Liver (tissue), 8 donors: ENCODE measurements at regions not wholly inside any gene's neighbourhood (a gene's known extent, or its start where the extent isn't known, plus 50 kb on each side); places are given as distances from the start of the nearest gene placed in this dataset.

Experiments
- DNase-seq: peaks from one replicate; pipeline ENCODE4 v3.0.0-alpha.2; 2017; ENCODE audit warnings: low spot score
- H3K27ac ChIP-seq, 2 donors: one replicate each; pipeline ENCODE4 v1.7.0; 2013; ENCODE audit warnings: inconsistent platforms in 2 of 2, low read length in 2 of 2, control low read depth in 1 of 2, low read depth in 1 of 2, mild to moderate bottlenecking in 1 of 2
- H3K27me3 ChIP-seq, 4 donors: one replicate each; pipeline versions ENCODE4 v1.6.1 to v1.7.0; 2013; ENCODE audit warnings: low read length in 3 of 4, inconsistent platforms in 1 of 4, mild to moderate bottlenecking in 1 of 4, moderate library complexity in 1 of 4; ENCODE audit not compliant: control insufficient read depth in 4 of 4, insufficient read depth in 4 of 4
- H3K36me3 ChIP-seq, 4 donors: one replicate each; pipeline versions ENCODE4 v1.6.1 to v1.7.0; 2013; ENCODE audit warnings: low read length in 3 of 4, mild to moderate bottlenecking in 3 of 4, low read depth in 1 of 4, moderate library complexity in 1 of 4; ENCODE audit not compliant: control insufficient read depth in 4 of 4, insufficient read depth in 3 of 4
- H3K4me1 ChIP-seq, 4 donors: one replicate each; pipeline versions ENCODE4 v1.6.1 to v1.7.0; 2013; ENCODE audit warnings: low read length in 3 of 4, mild to moderate bottlenecking in 3 of 4, moderate library complexity in 1 of 4; ENCODE audit not compliant: control insufficient read depth in 4 of 4, insufficient read depth in 4 of 4
- H3K4me3 ChIP-seq, 3 donors: one replicate each; pipeline versions ENCODE4 v1.6.1 to v1.7.0; 2013; ENCODE audit warnings: low read length in 3 of 3, control low read depth in 1 of 3, low read depth in 1 of 3, mild to moderate bottlenecking in 1 of 3
- H3K9ac ChIP-seq, 2 donors: one replicate each; pipeline ENCODE4 v1.7.0; 2013; ENCODE audit warnings: low read length in 2 of 2, mild to moderate bottlenecking in 2 of 2, moderate library complexity in 2 of 2, control low read depth in 1 of 2, low read depth in 1 of 2
- H3K9me3 ChIP-seq, 4 donors: one replicate each; pipeline versions ENCODE4 v1.6.1 to v1.7.0; 2013; ENCODE audit warnings: low read length in 3 of 4; ENCODE audit not compliant: control insufficient read depth in 4 of 4
- EGR1 ChIP-seq, 2 donors: IDR thresholded peaks; 2 replicates each; pipeline ENCODE4 v1.6.1; 2016 to 2018; ENCODE audit warnings: antibody characterized with exemption in 2 of 2, low read depth in 2 of 2
- FOXA1 ChIP-seq: IDR thresholded peaks from 2 replicates; pipeline ENCODE4 v1.6.1; 2016; ENCODE audit warnings: antibody characterized with exemption
- FOXA2 ChIP-seq: IDR thresholded peaks from 2 replicates; pipeline ENCODE4 v1.6.1; 2016; ENCODE audit warnings: antibody characterized with exemption
- GABPA ChIP-seq, 2 donors: IDR thresholded peaks in 1 of 2; conservative IDR thresholded peaks in 1 of 2; 2 replicates each; pipeline ENCODE4 v1.6.1; 2016; ENCODE audit warnings: antibody characterized with exemption in 2 of 2, mild to moderate bottlenecking in 1 of 2, moderate library complexity in 1 of 2
- HNF4A ChIP-seq, 2 donors: conservative IDR thresholded peaks; 2 replicates each; pipeline ENCODE4 v1.6.1; 2016; ENCODE audit warnings: antibody characterized with exemption in 2 of 2, mild to moderate bottlenecking in 2 of 2
- JUND ChIP-seq, 2 donors: IDR thresholded peaks; 2 replicates each; pipeline ENCODE4 v1.6.1; 2016; ENCODE audit warnings: antibody characterized with exemption in 2 of 2
- NR2F2 ChIP-seq: IDR thresholded peaks from 2 replicates; pipeline ENCODE4 v1.6.1; 2016; ENCODE audit warnings: antibody characterized with exemption
- RAD21 ChIP-seq, 2 donors: IDR thresholded peaks; 2 replicates each; pipeline ENCODE4 v1.6.1; 2016; ENCODE audit warnings: antibody characterized with exemption in 2 of 2, mild to moderate bottlenecking in 2 of 2
- RXRA ChIP-seq, 2 donors: IDR thresholded peaks; 2 replicates each; pipeline ENCODE4 v1.6.1; 2017 to 2018; ENCODE audit warnings: antibody characterized with exemption in 2 of 2, mild to moderate bottlenecking in 1 of 2
- SP1 ChIP-seq: IDR thresholded peaks from 2 replicates; pipeline ENCODE4 v1.6.1; 2018; ENCODE audit warnings: antibody characterized with exemption, mild to moderate bottlenecking
- TAF1 ChIP-seq: conservative IDR thresholded peaks from 2 replicates; pipeline ENCODE4 v1.6.1; 2016; ENCODE audit warnings: antibody characterized with exemption, mild to moderate bottlenecking
- YY1 ChIP-seq: IDR thresholded peaks from 2 replicates; pipeline ENCODE4 v1.6.1; 2016; ENCODE audit warnings: antibody characterized with exemption, mild to moderate bottlenecking
- ZBTB33 ChIP-seq: IDR thresholded peaks from 2 replicates; pipeline ENCODE4 v1.6.1; 2016; ENCODE audit warnings: antibody characterized with exemption
- WGBS: extraction: QIAGEN DNeasy Blood & Tissue Kit; methylation state at CpG from one replicate; pipeline ENCODE4 v1.1.7; 2013; 5-methylcytosine and 5-hydroxymethylcytosine counted together
- TF ChIP-seq, protein P1 (sequence below): fragments of 150-350 bp; IDR thresholded peaks from 2 replicates; pipeline ENCODE4 v1.5.1; 2017; ENCODE audit warnings: improper control_type of control experiment, low read depth, low read length; ENCODE audit not compliant: missing input control
- donor health status: healthy.
- donor health status: healthy.
- donor health status: healthy.
- donor health status: healthy.
- donor health status: healthy.

- 85% methylated on average over 5 of the region's 5 CpGs for WGBS
- no peak for DNase-seq
- peaks cover 0 to 2% (median 0%) of the 10 kb centered on the region in 4 donors for H3K4me1 ChIP-seq
- no peaks in the 10 kb centered on the region for H3K27me3 ChIP-seq
- H3K9me3 ChIP-seq: no peaks in the 10 kb centered on the region
- H3K4me3 ChIP-seq: no peak overlapping the region
- no peaks in the 10 kb centered on the region for H3K36me3 ChIP-seq
- H3K27ac ChIP-seq: no peak overlapping the region
- TF ChIP-seq GABPA (IDR thresholded peaks at IDR 0.05 in 1 of 2, conservative IDR thresholded peaks at IDR 0.05 in 1 of 2) (no peak), TAF1 (no peak), SP1 (no peak), RXRA (IDR thresholded peaks at IDR 0.05) (no peak)
- H3K9ac ChIP-seq: no peak overlapping the region
Measured at GRCh38 chr1:221532071-221532773, 209.7 kb downstream of the DUSP10 start.

GRCh38 chr1:221541296-221541695 is 200.6 kb downstream of the DUSP10 start:
- Histone ChIP-seq H3K27ac (no peak overlapping the region), H3K4me3 (no peak overlapping the region), H3K9me3 (no peaks in the 10 kb centered on the region), H3K36me3 (no peaks in the 10 kb centered on the region), H3K4me1 (peaks cover 0 to 5% (median 0%) of the 10 kb centered on the region in 4 donors), H3K9ac (no peak overlapping the region), H3K27me3 (no peaks in the 10 kb centered on the region)
- TF ChIP-seq ZBTB33 (no peak), HNF4A (conservative IDR thresholded peaks at IDR 0.05) (peak; percentile 52 to 67)
- DNase-seq: no peak
- 63% methylated on average over 5 of the region's 5 CpGs for WGBS

DNA sequence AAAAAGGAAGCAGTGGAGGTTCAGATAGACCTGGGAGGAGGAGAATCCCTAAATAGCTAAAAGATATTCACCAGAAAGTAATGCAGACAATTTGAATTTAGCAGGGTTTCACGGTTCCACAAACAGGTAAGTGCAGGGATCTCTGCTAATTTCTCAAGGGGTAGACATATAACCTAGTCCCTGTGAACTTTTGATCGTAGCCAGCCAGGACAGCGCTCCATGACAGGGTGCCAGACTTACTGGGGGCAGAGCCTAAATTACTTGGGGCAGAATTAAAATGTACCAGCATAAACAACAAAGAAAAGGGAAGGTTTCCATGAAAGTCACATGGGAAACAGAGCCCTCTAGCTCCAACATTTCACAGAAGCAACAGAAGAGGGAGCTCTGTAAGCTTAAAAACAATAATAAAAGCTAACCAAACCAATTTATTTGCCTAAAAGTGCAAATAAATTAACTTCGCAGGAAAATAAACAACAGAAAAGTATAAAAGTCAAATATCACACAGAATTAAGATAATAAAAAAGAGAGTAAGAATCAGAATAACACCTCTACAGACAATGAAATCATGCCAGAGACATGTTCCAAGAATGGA is 198.3 kb downstream of the DUSP10 start:
- peaks cover 0 to 9% (median 2%) of the 10 kb centered on the region in 4 donors for H3K4me1 ChIP-seq
- no peak overlapping the region for H3K4me3 ChIP-seq
- no peaks in the 10 kb centered on the region for H3K36me3 ChIP-seq
- WGBS: 34% methylated on average over 4 of the region's 4 CpGs
- no peak for TF ChIP-seq JUND (IDR thresholded peaks at IDR 0.05)
- no peak for TF ChIP-seq EGR1 (IDR thresholded peaks at IDR 0.05; ENCODE audit: low read depth in 2 of 2)
- TF ChIP-seq SP1: peak; percentile 16
- TF ChIP-seq ZBTB33: no peak
- TF ChIP-seq TAF1: peak; percentile 33
- TF ChIP-seq RAD21 (IDR thresholded peaks at IDR 0.05): peak; percentile 85 to 90
- peak; percentile 12 for TF ChIP-seq YY1
- TF ChIP-seq, protein P1, sequence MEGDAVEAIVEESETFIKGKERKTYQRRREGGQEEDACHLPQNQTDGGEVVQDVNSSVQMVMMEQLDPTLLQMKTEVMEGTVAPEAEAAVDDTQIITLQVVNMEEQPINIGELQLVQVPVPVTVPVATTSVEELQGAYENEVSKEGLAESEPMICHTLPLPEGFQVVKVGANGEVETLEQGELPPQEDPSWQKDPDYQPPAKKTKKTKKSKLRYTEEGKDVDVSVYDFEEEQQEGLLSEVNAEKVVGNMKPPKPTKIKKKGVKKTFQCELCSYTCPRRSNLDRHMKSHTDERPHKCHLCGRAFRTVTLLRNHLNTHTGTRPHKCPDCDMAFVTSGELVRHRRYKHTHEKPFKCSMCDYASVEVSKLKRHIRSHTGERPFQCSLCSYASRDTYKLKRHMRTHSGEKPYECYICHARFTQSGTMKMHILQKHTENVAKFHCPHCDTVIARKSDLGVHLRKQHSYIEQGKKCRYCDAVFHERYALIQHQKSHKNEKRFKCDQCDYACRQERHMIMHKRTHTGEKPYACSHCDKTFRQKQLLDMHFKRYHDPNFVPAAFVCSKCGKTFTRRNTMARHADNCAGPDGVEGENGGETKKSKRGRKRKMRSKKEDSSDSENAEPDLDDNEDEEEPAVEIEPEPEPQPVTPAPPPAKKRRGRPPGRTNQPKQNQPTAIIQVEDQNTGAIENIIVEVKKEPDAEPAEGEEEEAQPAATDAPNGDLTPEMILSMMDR: peak; percentile 70
- no peak for TF ChIP-seq RXRA (IDR thresholded peaks at IDR 0.05)
- TF ChIP-seq NR2F2: no peak
- TF ChIP-seq FOXA1: no peak
- TF ChIP-seq FOXA2: no peak
- no peak for TF ChIP-seq GABPA (IDR thresholded peaks at IDR 0.05 in 1 of 2, conservative IDR thresholded peaks at IDR 0.05 in 1 of 2)
- peak; percentile 9 to 14 for TF ChIP-seq HNF4A (conservative IDR thresholded peaks at IDR 0.05)
- no peaks in the 10 kb centered on the region for H3K9me3 ChIP-seq
- no peaks in the 10 kb centered on the region for H3K27me3 ChIP-seq
- H3K9ac ChIP-seq: peak overlapping the region in 1 of 2 donors; percentile 50
- H3K27ac ChIP-seq: peak overlapping the region in 1 of 2 donors; percentile 40
- DNase-seq: no peak
